HG03066 (cell line): ENCODE measurements at regions not wholly inside any gene's neighbourhood (a gene's known extent, or its start where the extent isn't known, plus 50 kb on each side); places are given as distances from the start of the nearest gene placed in this dataset.
"Not testable (repeated sequence)": the region's sequence is repeated elsewhere in the genome, so short reads cannot be mapped to it uniquely, and the experiment has no call there.

Experiments
- ATAC-seq: cut with Tn5 transposase; IDR thresholded peaks from one replicate; pipeline ENCODE4 v1.9.1; 2021; ENCODE audit warnings: low read depth; ENCODE audit not compliant: unreplicated experiment

GRCh38 chr5:60448600-60448999 is 251.4 kb downstream of the DEPDC1B start:
- no peak for ATAC-seq

GRCh38 chr5:60447488-60447920 is 252.5 kb downstream of the DEPDC1B start:
- no peak for ATAC-seq

GRCh38 chr5:60446917-60447316 is 253.0 kb downstream of the DEPDC1B start:
- no peak for ATAC-seq

GRCh38 chr5:60445921-60446320 is 254.0 kb downstream of the DEPDC1B start:
- no peak for ATAC-seq

GRCh38 chr5:60445427-60445826 is 254.5 kb downstream of the DEPDC1B start:
- ATAC-seq, result no peak

GRCh38 chr5:60444661-60445360 is 255.2 kb downstream of the DEPDC1B start:
- ATAC-seq, result no peak

- ATAC-seq, result no peak
Measured at GRCh38 chr5:60439552-60439951, 260.4 kb downstream of the DEPDC1B start.

GRCh38 chr5:60437308-60437707 is 262.7 kb downstream of the DEPDC1B start:
- ATAC-seq, result no peak

- peak; percentile 74 for ATAC-seq
Measured at GRCh38 chr5:60436518-60436917, 263.4 kb downstream of the DEPDC1B start.

- no peak for ATAC-seq
Measured at GRCh38 chr5:60435808-60436207, 264.2 kb downstream of the DEPDC1B start.

- ATAC-seq, result not testable (repeated sequence)
Measured at GRCh38 chr5:60426189-60426588, 273.8 kb downstream of the DEPDC1B start.

- ATAC-seq, result not testable (repeated sequence)
Measured at GRCh38 chr5:60420773-60421172, 279.2 kb downstream of the DEPDC1B start.

- no peak for ATAC-seq
Measured at GRCh38 chr5:60417500-60418181, 282.3 kb downstream of the DEPDC1B start.

GRCh38 chr5:60415443-60415842 is 284.5 kb downstream of the DEPDC1B start:
- no peak for ATAC-seq

- no peak for ATAC-seq
Measured at GRCh38 chr5:60410427-60410826, 289.5 kb downstream of the DEPDC1B start.

- no peak for ATAC-seq
Measured at GRCh38 chr5:60404171-60404570, 295.8 kb downstream of the DEPDC1B start.

- ATAC-seq, result no peak
Measured at GRCh38 chr5:60403343-60404006, 296.5 kb downstream of the DEPDC1B start.

- ATAC-seq, result no peak
Measured at GRCh38 chr5:60402161-60402785, 297.7 kb downstream of the DEPDC1B start.

GRCh38 chr5:60401526-60401925 is 298.4 kb downstream of the DEPDC1B start:
- ATAC-seq, result no peak

GRCh38 chr5:60399507-60399906 is 300.5 kb downstream of the DEPDC1B start:
- no peak for ATAC-seq

- ATAC-seq, result no peak
Measured at GRCh38 chr5:60395712-60396329, 304.1 kb downstream of the DEPDC1B start.
